HG03066 (cell line): ENCODE measurements at regions not wholly inside any gene's neighbourhood (a gene's known extent, or its start where the extent isn't known, plus 50 kb on each side); places are given as distances from the start of the nearest gene placed in this dataset.

Experiments
- ATAC-seq: cut with Tn5 transposase; IDR thresholded peaks from one replicate; pipeline ENCODE4 v1.9.1; 2021; ENCODE audit warnings: low read depth; ENCODE audit not compliant: unreplicated experiment

DNA sequence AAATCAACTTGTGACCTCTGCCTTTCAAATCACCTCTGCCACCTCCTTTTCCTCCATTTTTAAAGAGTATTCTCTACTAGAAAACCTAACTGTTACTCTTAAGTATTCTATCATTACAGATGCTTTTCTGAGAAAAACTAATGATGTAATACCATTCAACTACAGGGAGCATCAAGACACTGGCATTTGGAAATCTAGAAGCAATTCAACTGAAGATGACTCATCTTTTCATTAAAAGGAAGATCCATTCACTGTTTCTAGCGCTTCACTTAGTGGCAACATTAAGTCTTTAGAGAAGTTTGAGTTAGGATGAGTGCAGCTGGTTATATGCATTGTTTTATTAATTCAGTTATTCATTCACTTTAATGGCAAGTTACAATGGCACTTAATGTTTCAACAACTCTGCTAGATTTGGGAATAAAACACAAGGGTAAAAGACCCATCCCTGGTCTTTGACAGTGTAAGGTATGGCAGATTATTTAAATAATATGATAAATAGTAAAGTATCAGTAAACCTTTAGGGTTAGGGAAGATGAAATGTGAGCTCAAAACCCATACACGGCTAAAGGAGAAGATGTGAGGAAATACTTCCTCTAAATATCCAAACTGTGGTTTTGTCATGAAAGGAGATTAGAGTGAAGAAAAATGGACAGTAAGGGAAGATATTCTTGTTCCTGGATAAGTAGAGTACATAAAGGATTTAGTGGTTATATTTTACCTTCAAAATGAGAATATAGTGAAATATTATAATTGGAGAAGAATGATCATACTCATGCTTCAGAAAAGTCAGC is 61.7 kb downstream of the KCNJ2 start:
- ATAC-seq: no peak

GRCh38 chr17:70232466-70232865 is 63.1 kb downstream of the KCNJ2 start:
- ATAC-seq: no peak

GRCh38 chr17:70235252-70235651 is 65.9 kb downstream of the KCNJ2 start:
- ATAC-seq: no peak

DNA sequence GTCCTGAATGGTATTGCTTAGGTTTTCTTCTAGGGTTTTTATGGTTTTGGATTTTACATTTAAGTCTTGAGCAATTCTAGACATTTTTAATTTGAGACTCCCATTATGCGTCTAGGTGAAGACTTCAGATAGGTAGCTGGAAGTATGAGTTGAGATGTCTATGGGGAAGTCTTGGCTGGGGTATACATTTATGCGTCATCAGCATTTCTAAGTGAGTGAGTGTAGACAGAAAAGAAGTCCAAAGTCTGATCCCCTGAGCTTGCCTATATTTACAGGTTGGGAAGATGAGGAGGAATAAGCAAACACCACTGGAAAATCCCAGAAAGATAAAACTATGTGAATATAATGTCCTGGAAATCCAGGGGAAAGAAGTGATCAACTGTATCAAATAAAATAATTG is 68.9 kb downstream of the KCNJ2 start:
- no peak for ATAC-seq

DNA sequence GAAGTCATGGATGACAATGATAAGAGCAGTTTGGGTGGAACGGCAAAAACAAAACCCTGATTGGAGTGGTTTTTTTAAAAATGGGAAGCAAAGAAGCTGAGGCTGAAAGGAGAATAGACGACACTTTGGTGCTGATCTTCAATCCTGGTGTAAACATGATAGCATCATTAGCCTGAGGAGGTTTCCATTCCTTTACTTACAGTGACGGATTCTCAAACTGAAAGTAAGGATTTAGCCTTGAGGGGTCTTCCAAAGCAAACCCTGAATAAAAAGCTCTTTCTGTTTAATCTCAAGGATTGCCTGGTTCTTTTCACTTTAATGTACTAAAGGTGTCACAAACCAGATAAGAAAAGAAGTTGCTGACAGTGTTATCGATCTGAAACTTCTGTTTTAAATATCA is 69.3 kb downstream of the KCNJ2 start:
- no peak for ATAC-seq

DNA sequence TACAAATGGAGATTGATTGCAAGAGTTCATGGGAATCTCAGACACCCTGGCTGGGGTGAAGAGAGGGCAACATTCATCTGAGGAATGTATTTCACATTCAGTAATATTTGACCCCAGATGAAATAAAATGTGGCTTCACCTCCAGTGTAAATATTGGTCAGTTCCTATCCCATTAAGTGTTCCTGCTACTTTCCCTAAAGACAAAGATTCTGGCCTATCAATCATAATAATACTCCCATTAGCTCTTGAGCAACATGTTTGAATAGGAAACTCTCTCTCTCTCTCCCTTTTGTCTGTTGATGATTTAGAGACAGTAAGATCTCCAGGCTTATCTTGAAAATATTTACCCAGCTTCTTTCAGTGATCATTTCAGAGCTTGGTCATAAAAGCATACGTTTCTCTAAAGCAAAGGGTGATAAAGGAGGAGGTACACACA is 70.1 kb downstream of the KCNJ2 start:
- ATAC-seq: no peak

DNA sequence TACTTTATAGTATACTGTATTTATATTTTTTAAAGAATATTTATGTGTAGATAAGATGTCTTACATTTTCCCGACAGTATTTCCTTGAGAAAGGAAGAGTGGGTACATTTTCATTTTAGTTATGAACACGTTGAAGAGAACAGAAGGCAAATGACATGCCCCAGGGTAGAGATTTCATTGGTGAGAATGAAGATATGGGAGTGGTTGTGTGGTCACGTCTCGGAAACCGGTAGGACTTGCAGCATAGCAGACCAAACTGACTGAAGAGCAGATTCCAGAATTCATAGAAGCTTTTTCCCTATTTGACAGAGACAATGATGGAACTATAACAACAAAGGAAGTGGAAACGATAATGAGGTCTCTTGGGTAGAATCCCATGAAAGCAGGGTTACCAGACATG is 71.7 kb downstream of the KCNJ2 start:
- ATAC-seq: no peak

- no peak for ATAC-seq
These were observed 73.6 kb downstream of the KCNJ2 start for GRCh38 chr17:70242781-70243437.

- no peak for ATAC-seq
These were observed 82.4 kb downstream of the KCNJ2 start for GRCh38 chr17:70251706-70252105.

- no peak for ATAC-seq
These were observed 85.6 kb downstream of the KCNJ2 start for GRCh38 chr17:70254735-70255460.

DNA sequence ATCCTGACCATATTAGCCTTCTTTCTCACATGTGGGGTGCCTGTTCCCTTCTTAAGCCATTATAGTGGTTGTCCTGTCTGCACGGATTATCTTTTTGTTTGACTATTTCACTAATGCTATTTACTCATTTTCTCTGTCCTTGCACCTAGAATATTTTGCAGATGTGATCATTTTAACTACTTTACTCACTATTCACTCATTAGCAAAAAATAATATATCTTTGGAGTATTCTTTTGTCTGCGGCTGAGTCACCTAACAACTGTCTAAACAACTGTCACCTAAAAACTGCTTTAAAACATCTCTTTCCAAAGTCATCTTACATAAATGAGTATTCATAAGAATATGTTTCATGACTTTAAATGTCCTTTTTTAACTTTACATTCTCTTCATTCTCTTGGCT is 87.4 kb downstream of the KCNJ2 start:
- no peak for ATAC-seq

DNA sequence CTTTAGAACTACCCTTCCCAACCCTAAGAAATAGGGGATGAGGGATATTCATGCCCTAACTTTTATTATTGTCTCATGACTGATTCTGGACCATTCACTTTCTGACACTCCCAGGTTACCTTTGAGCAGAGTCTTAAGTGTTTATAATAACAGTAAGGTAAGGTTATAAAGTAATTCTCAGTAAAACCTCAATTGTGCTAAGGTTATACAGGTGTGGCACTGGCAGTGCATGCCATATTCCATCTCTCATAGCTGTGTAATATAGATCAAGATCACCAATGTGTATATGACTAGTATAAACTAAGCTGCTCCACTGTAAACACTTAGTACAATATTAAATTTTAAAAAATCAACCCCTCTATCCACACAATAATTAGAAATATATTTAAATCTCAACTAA is 89.1 kb downstream of the KCNJ2 start:
- no peak for ATAC-seq

- no peak for ATAC-seq
These were observed 90.1 kb downstream of the KCNJ2 start for GRCh38 chr17:70259400-70259799.

GRCh38 chr17:70261170-70261569 is 91.8 kb downstream of the KCNJ2 start:
- ATAC-seq: no peak

DNA sequence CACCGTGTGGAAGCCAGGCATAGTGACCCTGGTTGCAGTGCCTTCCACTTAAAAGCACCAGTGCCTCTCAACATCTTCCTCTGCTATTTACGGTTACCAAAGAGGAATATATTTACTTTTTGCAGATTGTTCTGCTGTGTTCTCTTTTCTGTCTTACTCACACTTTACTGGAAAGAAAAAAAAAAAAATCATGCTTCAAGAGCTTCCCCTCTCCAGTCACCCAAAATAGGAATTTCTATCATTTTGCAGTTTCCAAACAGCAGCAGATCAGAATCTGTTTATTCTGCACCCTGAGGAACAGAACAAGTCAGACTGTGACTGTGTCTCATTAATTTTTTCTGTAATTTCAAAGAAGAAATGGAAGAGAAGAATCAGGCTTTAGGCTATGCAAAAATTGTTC is 96.1 kb downstream of the KCNJ2 start:
- ATAC-seq: no peak

- no peak for ATAC-seq
These were observed 97.1 kb downstream of the KCNJ2 start for GRCh38 chr17:70266394-70266793.

GRCh38 chr17:70268383-70268782 is 99.1 kb downstream of the KCNJ2 start:
- ATAC-seq: no peak

DNA sequence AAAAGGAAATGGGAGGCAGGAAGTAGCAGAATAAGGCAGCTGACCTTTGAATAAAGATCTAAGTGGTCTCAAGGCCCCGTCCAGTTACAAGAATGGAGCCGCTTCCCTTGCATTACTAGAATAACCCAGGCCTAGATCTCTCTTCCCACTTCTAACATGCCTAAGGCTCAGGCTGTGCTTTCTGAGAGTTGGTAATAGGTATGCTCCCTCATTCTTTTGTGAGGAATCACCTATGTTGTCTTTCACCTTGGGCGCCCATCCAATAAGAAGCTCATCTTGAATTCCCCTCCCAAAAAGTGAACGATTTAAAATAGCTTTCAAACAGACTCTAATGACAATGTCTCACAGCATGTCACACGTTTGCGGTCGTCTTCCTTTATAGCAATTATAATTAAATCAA is 101.2 kb downstream of the KCNJ2 start:
- no peak for ATAC-seq

DNA sequence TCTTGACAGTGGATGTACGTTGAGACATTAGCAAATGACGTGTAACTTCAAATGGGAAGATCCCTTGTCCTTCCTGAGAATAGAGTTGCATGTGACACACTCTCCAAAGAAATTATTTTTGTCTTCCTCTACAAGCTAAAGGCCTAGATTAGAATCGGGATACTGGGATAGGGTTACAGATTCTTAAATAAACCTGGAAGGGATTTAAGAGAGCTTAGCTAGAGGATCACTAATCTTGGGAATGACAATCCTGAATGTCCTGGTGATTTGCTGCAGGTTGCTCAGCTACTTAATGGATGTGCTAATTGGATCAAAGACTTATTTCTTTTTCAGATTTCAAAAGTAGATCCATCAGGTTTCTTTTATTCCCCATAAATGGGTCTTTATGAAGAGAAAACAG is 101.9 kb downstream of the KCNJ2 start:
- no peak for ATAC-seq

- no peak for ATAC-seq
These were observed 102.3 kb downstream of the KCNJ2 start for GRCh38 chr17:70271672-70272071.

DNA sequence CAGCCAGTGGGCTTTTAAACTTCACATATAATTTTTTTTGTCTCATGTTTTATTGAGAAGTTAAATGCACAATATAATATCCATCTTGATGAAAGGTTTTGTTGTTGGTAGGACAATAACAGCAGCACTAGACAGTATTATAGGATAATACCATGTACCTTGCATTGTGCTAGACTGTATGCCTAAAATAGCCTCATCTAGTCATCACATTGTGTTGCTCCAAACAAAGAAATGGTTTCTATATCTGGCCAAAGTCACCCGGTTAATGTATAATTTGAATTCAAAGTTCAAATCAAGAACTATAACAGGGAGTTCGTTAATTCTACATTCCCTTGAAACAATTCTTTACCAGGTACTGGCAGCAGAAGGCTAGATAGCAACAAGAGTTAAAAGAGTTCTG is 104.9 kb downstream of the KCNJ2 start:
- no peak for ATAC-seq

DNA sequence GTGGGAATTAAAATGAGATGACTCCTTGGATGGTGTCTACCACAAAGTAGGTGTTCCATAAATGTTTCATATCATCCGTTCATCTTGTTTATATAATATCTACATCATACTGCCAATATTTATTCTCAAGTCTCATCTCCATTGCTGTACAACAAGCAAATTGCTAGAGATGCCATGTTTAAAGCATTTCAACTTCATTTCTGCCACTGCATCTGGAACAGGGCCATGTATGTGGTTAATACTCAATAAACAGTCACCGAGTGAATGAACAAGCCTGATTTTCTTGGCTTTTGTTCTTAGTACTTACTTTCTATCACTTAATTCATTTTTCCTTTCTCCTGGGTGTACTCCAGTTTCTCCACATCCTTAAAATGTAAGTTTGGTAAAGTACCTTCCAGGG is 107.6 kb downstream of the KCNJ2 start:
- ATAC-seq: no peak
